Upper lobe of right lung (tissue), 1 donor: ENCODE measurements at regions not wholly inside any gene's neighbourhood (a gene's known extent, or its start where the extent isn't known, plus 50 kb on each side); places are given as distances from the start of the nearest gene placed in this dataset.

Experiments used
- ATAC-seq: fragments of 200-7000 bp; cut with Tn5 transposase; one replicate; pipeline ENCODE4 v1.9.1; 2020; ENCODE audit warnings: mild to moderate bottlenecking, moderate library complexity
- DNase-seq: peaks from one replicate; pipeline ENCODE4 v3.0.0-alpha.2; 2020
- H3K27ac ChIP-seq: fragments of 200-600 bp; one replicate; pipeline ENCODE4 v1.8.0; 2022
- H3K27me3 ChIP-seq: fragments of 200-600 bp; one replicate; pipeline ENCODE4 v1.8.0; 2022; ENCODE audit warnings: mild to moderate bottlenecking
- H3K36me3 ChIP-seq: fragments of 200-600 bp; one replicate; pipeline ENCODE4 v1.8.0; 2022
- H3K4me1 ChIP-seq: fragments of 200-600 bp; one replicate; pipeline ENCODE4 v1.8.0; 2022
- H3K4me3 ChIP-seq: fragments of 200-600 bp; one replicate; pipeline ENCODE4 v1.8.0; 2022; ENCODE audit warnings: mild to moderate bottlenecking
- H3K9me3 ChIP-seq: fragments of 200-600 bp; one replicate; pipeline ENCODE4 v1.8.0; 2022
- intact Hi-C: fragments of 100-400 bp; cut with DNase I; formaldehyde crosslinking; loops from one replicate; pipeline ENCODE4 v1.11.0; 2022
- TF ChIP-seq, protein P1 (sequence below): fragments of 200-600 bp; IDR thresholded peaks from one replicate; pipeline ENCODE4 v1.8.0; 2022; ENCODE audit warnings: antibody characterized with exemption
- donor health status: DM: no; HTN: yes; CAD: no; lungs with severe emphysema.

DNA sequence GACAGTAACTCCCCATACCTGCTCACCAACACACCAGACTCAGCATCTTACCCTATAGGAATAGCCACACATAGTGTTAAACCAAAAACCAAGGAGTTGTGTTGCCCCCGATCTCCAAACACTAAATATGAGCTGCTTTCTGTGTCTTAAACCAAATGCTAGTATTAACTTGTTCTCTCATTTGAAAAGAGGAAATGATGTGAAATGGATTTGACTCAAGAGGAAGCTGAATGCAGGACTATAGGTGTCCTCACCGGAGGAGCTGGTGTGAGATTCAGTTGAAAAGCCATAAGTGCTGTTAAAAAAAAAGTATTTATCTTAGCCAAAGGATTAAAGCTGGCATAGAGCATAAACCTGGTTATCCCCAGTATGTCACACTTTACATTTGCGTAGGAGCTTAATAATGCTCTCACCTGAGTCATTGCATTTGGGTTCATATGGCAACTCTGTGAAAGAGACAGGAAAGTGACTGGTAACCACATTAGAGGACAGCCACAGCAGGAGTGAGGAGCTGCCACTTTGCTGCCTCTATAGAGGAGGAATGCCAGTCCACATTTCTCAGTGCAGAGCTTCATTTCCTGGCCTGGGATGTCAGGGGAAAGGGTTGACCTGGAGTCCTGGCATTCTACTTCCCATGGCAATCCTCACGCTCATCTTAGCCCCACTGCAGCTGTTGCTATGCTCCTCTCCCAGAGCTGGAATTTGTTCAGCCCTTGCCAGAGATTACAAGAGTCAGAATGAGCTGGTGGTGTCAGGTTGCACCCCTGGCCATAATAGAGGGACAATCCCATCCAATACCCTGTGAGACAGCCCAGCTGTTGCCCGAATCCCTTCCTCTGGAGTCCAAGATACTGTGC, 143.3 kb upstream of the ANKFN1 start:
- no peaks in the 10 kb centered on the region for H3K36me3 ChIP-seq
- no peaks in the 10 kb centered on the region for H3K4me1 ChIP-seq
- TF ChIP-seq, protein P1, sequence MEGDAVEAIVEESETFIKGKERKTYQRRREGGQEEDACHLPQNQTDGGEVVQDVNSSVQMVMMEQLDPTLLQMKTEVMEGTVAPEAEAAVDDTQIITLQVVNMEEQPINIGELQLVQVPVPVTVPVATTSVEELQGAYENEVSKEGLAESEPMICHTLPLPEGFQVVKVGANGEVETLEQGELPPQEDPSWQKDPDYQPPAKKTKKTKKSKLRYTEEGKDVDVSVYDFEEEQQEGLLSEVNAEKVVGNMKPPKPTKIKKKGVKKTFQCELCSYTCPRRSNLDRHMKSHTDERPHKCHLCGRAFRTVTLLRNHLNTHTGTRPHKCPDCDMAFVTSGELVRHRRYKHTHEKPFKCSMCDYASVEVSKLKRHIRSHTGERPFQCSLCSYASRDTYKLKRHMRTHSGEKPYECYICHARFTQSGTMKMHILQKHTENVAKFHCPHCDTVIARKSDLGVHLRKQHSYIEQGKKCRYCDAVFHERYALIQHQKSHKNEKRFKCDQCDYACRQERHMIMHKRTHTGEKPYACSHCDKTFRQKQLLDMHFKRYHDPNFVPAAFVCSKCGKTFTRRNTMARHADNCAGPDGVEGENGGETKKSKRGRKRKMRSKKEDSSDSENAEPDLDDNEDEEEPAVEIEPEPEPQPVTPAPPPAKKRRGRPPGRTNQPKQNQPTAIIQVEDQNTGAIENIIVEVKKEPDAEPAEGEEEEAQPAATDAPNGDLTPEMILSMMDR: no peak
- intact Hi-C loops: no loop called here
- no peak overlapping the region for H3K4me3 ChIP-seq
- DNase-seq: no peak
- H3K27me3 ChIP-seq: no peaks in the 10 kb centered on the region
- no peak for ATAC-seq
- H3K27ac ChIP-seq: no peak overlapping the region
- H3K9me3 ChIP-seq: no peaks in the 10 kb centered on the region

DNA sequence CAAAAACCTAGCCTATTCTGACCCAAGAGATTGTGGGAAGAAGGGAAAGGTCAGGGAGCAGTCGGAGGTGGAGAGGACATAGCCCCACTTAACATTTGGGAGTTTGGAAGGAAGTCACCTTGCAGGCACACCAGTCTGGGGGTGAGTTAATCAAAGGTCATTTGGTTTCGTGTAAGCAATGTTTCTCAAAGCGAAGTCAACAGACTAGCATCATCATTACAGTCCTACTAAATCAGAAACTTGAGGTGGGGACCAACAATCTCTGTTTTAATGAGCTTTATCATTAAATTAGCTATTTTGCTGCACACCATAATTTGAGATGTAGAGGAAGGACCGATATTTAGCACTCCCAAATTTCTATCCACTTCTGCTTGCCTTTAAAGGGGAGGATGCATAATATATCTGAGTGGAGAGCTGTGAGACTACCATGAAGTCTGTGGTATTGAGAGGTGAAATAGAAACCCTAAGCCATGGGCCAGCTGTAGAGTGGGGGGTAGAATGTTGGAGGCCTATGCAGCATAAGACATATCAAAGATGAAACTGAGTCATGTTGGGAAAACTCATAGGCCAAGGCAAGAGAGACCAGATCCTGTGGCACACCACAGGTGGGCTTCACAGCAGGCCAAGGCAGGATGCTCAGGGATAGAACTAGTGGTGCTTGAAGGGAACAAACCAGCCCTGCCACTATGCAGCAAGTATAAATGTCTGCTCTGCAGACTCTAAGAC, 141.7 kb upstream of the ANKFN1 start:
- Histone ChIP-seq H3K27me3 (no peaks in the 10 kb centered on the region), H3K36me3 (no peaks in the 10 kb centered on the region), H3K4me3 (no peak overlapping the region), H3K27ac (no peak overlapping the region), H3K4me1 (no peaks in the 10 kb centered on the region), H3K9me3 (no peaks in the 10 kb centered on the region)
- intact Hi-C loops: no loop called here
- ATAC-seq (no peak), DNase-seq (no peak)
- TF ChIP-seq, protein P1: no peak

DNA sequence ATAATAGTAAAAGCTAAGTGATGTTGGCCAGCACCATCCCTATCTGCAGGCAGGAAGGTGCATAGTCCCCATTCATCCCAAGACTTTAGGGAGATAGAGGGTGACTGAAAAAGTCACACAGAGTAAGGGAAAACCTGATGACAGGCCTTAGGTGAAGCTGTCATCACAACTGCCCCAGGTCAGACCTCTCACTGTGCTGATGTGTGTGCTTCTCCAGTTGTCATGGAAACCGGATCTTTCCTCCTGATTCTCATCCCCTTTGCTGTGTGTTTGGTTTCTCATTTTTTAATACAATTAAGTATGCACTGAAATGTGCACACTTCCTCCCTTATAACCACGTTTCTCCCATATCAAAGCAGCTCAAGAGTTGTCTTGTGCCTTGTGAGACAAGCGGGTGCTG, 135.1 kb upstream of the ANKFN1 start:
- ATAC-seq: no peak
- Histone ChIP-seq H3K36me3 (no peaks in the 10 kb centered on the region), H3K4me1 (no peaks in the 10 kb centered on the region), H3K27me3 (no peaks in the 10 kb centered on the region), H3K27ac (no peak overlapping the region), H3K4me3 (no peak overlapping the region), H3K9me3 (no peaks in the 10 kb centered on the region)
- intact Hi-C loops: no loop called here
- TF ChIP-seq, protein P1: no peak
- DNase-seq: no peak

DNA sequence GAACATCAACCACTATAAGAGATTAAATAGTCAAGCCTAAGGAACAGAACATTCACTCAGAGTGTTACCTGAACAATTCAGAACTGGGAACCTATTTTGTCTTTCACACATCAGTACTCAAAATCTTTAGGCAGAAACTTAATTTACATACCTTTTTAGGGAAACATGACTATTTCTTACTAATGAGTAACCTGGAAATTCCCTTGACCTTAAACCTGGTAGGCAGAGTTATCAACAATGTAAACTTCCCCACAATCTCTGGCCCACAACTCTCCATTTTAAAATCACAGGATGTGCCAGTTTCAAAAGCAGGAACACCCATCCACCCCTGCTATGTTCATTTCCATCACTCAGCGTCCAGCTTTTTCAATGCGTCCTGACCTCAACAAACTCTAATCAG, 132.9 kb upstream of the ANKFN1 start:
- no peak for ATAC-seq
- no peaks in the 10 kb centered on the region for H3K36me3 ChIP-seq
- no peak for DNase-seq
- no peaks in the 10 kb centered on the region for H3K4me1 ChIP-seq
- H3K9me3 ChIP-seq: no peaks in the 10 kb centered on the region
- no peak overlapping the region for H3K4me3 ChIP-seq
- H3K27ac ChIP-seq: no peak overlapping the region
- TF ChIP-seq, protein P1: no peak
- H3K27me3 ChIP-seq: no peaks in the 10 kb centered on the region
- intact Hi-C loops: no loop called here

DNA sequence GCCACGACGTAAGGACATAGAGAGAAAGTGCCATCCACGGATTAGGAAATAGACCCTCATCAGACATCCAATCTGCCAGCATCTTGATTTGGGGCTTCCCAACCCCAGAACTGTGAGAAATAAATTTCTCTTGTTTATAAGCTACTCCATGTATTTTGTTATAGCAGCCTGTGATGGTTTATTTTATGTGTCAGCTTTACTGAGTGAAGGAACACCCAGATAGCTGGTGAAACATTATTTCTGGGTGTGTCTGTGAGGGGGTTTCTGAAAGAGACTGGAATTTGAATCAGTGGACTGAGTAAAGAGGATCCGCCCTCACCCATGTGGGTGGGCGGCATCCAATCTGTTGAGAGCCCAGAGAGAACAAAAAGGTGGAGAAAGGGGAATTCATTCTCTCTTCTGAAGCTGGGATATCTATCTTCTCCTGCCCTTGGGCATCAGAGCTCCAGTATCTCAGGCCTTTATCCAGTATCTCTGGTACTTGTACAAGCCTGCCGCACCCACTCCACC, 131.5 kb upstream of the ANKFN1 start:
- H3K27me3 ChIP-seq: no peaks in the 10 kb centered on the region

More for the DNA sequence above, 131.5 kb upstream of the ANKFN1 start:
- no peak for DNase-seq
- no peak overlapping the region for H3K27ac ChIP-seq
- TF ChIP-seq, protein P1: no peak
- H3K36me3 ChIP-seq: no peaks in the 10 kb centered on the region
- H3K4me1 ChIP-seq: no peaks in the 10 kb centered on the region
- intact Hi-C loops: no loop called here
- no peaks in the 10 kb centered on the region for H3K9me3 ChIP-seq
- H3K4me3 ChIP-seq: no peak overlapping the region
- ATAC-seq: no peak
